Loucy (cell line): ENCODE measurements at regions not wholly inside any gene's neighbourhood (a gene's known extent, or its start where the extent isn't known, plus 50 kb on each side); places are given as distances from the start of the nearest gene placed in this dataset.

Experiments
- EZH2phosphoT487 ChIP-seq: fragments of 200-600 bp; IDR thresholded peaks from 2 replicates; pipeline ENCODE4 v1.6.1; 2018; ENCODE audit warnings: antibody characterized with exemption, mild to moderate bottlenecking, moderate library complexity, borderline replicate concordance
- TF ChIP-seq, protein P1 (sequence below): fragments of 200-600 bp; sonication (generic); conservative IDR thresholded peaks from 2 replicates; pipeline ENCODE4 v1.5.1; 2014; ENCODE audit warnings: mild to moderate bottlenecking, antibody characterized with exemption, low read length

DNA sequence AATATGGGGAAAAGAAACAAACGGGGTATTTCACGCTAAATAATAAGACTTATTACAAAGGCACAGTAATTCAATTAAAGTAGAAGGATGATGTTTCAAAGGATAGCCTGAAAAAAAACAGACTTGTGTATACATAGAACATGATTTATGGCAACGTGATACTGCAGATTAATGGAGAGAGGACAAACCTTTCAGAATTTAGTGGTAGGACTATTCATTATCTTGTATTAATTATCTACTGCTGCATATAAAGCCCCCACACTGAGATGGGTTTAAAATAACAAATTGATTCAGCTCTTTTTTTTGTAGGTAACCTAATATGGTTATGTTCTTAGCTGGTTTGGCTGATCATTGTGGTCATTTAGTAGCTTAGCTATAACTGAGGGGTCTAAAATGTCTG lies 1269.0 kb downstream of the FSTL5 start:
- TF ChIP-seq, protein P1, sequence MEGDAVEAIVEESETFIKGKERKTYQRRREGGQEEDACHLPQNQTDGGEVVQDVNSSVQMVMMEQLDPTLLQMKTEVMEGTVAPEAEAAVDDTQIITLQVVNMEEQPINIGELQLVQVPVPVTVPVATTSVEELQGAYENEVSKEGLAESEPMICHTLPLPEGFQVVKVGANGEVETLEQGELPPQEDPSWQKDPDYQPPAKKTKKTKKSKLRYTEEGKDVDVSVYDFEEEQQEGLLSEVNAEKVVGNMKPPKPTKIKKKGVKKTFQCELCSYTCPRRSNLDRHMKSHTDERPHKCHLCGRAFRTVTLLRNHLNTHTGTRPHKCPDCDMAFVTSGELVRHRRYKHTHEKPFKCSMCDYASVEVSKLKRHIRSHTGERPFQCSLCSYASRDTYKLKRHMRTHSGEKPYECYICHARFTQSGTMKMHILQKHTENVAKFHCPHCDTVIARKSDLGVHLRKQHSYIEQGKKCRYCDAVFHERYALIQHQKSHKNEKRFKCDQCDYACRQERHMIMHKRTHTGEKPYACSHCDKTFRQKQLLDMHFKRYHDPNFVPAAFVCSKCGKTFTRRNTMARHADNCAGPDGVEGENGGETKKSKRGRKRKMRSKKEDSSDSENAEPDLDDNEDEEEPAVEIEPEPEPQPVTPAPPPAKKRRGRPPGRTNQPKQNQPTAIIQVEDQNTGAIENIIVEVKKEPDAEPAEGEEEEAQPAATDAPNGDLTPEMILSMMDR = no peak
- no peak for TF ChIP-seq EZH2phosphoT487
